GM12878 (cell line): ENCODE measurements at regions not wholly inside any gene's neighbourhood (a gene's known extent, or its start where the extent isn't known, plus 50 kb on each side); places are given as distances from the start of the nearest gene placed in this dataset.

Experiments used
- BACH1 ChIP-seq: fragments of 450-650 bp; IDR thresholded peaks from 2 replicates; pipeline ENCODE4 v1.6.1; 2017; ENCODE audit warnings: mild to moderate bottlenecking, borderline replicate concordance
- ETV6 ChIP-seq, 2 experiments: fragments of 450-650 bp in 1 of 2; IDR thresholded peaks in 1 of 2; conservative IDR thresholded peaks in 1 of 2; 2 replicates each; pipeline ENCODE4 v1.6.1; 2014; ENCODE audit warnings: antibody characterized with exemption in 1 of 2, borderline replicate concordance in 1 of 2, low read depth in 1 of 2, mild to moderate bottlenecking in 1 of 2, moderate library complexity in 1 of 2
- GATAD2B ChIP-seq: fragments of 450-650 bp; conservative IDR thresholded peaks from 2 replicates; pipeline ENCODE4 v1.6.1; 2017; ENCODE audit warnings: low read depth, mild to moderate bottlenecking, moderate library complexity
- NFXL1 ChIP-seq: fragments of 450-650 bp; IDR thresholded peaks from 2 replicates; pipeline ENCODE4 v1.6.1; 2017; ENCODE audit warnings: antibody characterized with exemption, mild to moderate bottlenecking, borderline replicate concordance
- RAD21 ChIP-seq: IDR thresholded peaks from 2 replicates; pipeline ENCODE4 v1.6.1; 2011; ENCODE audit warnings: mild to moderate bottlenecking, low read depth, low read length, moderate library complexity; ENCODE audit not compliant: insufficient read depth
- SMAD1 ChIP-seq: fragments of 450-650 bp; IDR thresholded peaks from 2 replicates; pipeline ENCODE4 v1.6.1; 2018; ENCODE audit warnings: mild to moderate bottlenecking, low read depth; ENCODE audit not compliant: partially characterized antibody
- SREBF1 ChIP-seq: IDR thresholded peaks from 2 replicates; pipeline ENCODE4 v1.6.1; 2012; ENCODE audit warnings: mild to moderate bottlenecking, low read length
- SREBF2 ChIP-seq: IDR thresholded peaks from 2 replicates; pipeline ENCODE4 v1.6.1; 2012; ENCODE audit warnings: mild to moderate bottlenecking, low read length
- TAF1 ChIP-seq: IDR thresholded peaks from 2 replicates; pipeline ENCODE4 v1.6.1; 2011; ENCODE audit warnings: mild to moderate bottlenecking, low read depth, low read length, borderline replicate concordance
- TF ChIP-seq, protein P1 (sequence below): fragments of 450-650 bp; IDR thresholded peaks from 2 replicates; pipeline ENCODE4 v1.6.1; 2018; ENCODE audit warnings: borderline replicate concordance, mild to moderate bottlenecking; ENCODE audit not compliant: partially characterized antibody

DNA sequence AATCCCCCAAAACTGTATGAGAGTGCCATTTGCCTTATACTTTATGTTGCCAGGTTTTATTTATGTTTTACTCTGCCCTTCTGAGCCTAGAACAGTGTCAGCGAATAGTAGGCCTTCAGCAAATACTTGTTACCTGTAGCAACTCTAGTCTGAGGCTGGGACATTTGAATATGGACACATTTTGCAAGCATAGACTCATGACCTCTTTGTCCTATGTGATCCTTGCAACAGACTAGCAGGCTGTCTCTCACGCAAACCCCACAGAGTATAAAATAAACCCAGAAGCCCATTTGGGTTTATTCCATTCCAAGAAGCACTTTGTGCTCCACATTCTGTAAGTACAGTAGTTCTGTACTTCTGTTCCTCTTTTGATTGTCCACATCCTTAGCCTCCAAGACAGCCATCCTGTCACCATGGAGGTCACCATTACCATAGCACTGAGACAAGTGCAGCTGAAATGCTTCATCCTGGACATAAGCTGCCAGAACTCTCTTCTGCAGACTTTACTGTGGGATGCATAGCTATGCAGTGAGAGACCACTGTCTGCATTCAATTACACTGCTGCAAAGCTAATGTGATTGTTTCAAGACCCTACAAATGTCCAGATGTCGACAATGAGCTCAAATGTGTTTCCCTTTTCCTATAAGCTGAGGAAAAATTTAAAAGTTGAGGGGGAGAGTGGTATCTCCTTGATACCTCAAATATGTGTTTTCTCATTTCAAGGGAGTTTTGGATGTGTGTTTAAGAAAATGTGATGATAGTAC lies 425.7 kb downstream of the PID1 start:
- TF ChIP-seq BACH1, result no peak
- TF ChIP-seq TAF1, result no peak
- TF ChIP-seq, protein P1, sequence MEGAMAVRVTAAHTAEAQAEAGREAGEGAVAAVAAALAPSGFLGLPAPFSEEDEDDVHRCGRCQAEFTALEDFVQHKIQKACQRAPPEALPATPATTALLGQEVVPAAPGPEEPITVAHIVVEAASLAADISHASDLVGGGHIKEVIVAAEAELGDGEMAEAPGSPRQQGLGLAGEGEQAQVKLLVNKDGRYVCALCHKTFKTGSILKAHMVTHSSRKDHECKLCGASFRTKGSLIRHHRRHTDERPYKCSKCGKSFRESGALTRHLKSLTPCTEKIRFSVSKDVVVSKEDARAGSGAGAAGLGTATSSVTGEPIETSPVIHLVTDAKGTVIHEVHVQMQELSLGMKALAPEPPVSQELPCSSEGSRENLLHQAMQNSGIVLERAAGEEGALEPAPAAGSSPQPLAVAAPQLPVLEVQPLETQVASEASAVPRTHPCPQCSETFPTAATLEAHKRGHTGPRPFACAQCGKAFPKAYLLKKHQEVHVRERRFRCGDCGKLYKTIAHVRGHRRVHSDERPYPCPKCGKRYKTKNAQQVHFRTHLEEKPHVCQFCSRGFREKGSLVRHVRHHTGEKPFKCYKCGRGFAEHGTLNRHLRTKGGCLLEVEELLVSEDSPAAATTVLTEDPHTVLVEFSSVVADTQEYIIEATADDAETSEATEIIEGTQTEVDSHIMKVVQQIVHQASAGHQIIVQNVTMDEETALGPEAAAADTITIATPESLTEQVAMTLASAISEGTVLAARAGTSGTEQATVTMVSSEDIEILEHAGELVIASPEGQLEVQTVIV, result no peak
- TF ChIP-seq GATAD2B, result no peak
- no peak for TF ChIP-seq NFXL1
- no peak for TF ChIP-seq SREBF1
- TF ChIP-seq SMAD1, result no peak
- TF ChIP-seq RAD21, result no peak
- no peak for TF ChIP-seq ETV6 (conservative IDR thresholded peaks at IDR 0.05 in 1 of 2, IDR thresholded peaks at IDR 0.05 in 1 of 2; ENCODE audit: borderline replicate concordance in 1 of 2, low read depth in 1 of 2)
- no peak for TF ChIP-seq SREBF2
